ENCODE measurements at regions not wholly inside any gene's neighbourhood (a gene's known extent, or its start where the extent isn't known, plus 50 kb on each side); places are given as distances from the start of the nearest gene placed in this dataset.
"Not testable (repeated sequence)": the region's sequence is repeated elsewhere in the genome, so short reads cannot be mapped to it uniquely, and the experiment has no call there.

- no peak overlapping the region for H3K4me3 ChIP-seq (ENCODE audit: low read depth, poor library complexity, severe bottlenecking)
- intact Hi-C loops (cut with DNase I; ENCODE audit: low total_unique reads): no loop called here
- TF ChIP-seq POLR2A (IDR thresholded peaks at IDR 0.05): no peak
- no peak for TF ChIP-seq CTCF (IDR thresholded peaks at IDR 0.05)
- 52 to 56% methylated on average over 4 of the region's 4 CpGs for WGBS, 2 donors
- DNase-seq (ENCODE audit: low spot score in 2 of 2): no peak
Measured at GRCh38 chr15:45812200-45812599, 177.4 kb downstream of the SQOR start.

DNA sequence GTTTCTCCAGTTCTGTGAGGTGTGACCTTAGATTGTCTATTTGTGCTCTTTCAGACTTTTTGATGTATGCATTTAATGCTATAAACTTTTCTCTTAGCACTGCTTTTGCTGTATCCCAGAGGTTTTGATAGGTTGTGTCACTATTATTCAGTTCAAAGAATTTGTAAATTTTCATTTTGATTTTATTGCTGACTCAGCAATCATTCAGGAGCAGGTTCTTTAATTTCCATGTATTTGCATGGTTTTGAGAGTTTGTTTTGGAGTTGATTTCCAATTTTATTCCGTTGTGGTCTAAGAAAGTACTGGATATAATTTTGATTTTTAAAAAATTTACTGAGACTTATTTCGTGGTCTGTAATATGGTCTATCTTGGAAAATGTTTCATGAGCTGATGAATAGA lies 182.7 kb downstream of the SQOR start:
- intact Hi-C loops (cut with DNase I; ENCODE audit: low total_unique reads): not testable (repeated sequence)
- WGBS, 2 donors: 64 to 87% methylated on average over 2 of the region's 2 CpGs

GRCh38 chr15:45821390-45821789 lies 186.6 kb downstream of the SQOR start:
- TF ChIP-seq POLR2A (IDR thresholded peaks at IDR 0.05): no peak
- TF ChIP-seq CTCF (IDR thresholded peaks at IDR 0.05): no peak
- DNase-seq (ENCODE audit: low spot score in 2 of 2): no peak
- H3K4me3 ChIP-seq (ENCODE audit: low read depth, poor library complexity, severe bottlenecking): no peak overlapping the region
- WGBS, 2 donors: 76 to 78% methylated on average over 3 of the region's 3 CpGs
- intact Hi-C loops (cut with DNase I; ENCODE audit: low total_unique reads): no loop called here

More for the DNA sequence above, 182.7 kb downstream of the SQOR start:
- DNase-seq (ENCODE audit: low spot score in 2 of 2); H3K4me3 ChIP-seq (ENCODE audit: low read depth, poor library complexity, severe bottlenecking): not testable (repeated sequence)

DNA sequence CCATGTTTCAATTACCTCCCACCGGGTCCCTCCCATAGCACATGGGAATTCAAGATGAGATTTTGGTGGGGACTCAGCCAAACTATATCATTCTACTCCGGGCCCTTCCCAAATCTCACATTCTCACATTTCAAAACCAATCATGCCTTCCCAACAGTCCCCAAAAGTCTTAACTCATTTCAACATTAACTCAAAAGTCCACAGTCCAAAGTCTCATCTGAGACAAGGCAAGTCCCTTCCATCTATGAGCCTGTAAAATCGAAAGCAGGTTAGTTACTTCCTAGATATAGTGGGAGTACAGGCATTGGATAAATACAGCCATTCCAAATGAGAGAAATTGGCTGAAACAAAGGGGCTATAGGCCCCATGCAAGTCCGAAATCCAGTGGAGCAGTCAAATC lies 188.1 kb downstream of the SQOR start:
- H3K4me3 ChIP-seq (ENCODE audit: low read depth, poor library complexity, severe bottlenecking); DNase-seq (ENCODE audit: low spot score in 2 of 2); intact Hi-C loops (cut with DNase I; ENCODE audit: low total_unique reads): not testable (repeated sequence)
- 84 to 86% methylated on average over 4 of the region's 4 CpGs for WGBS, 2 donors

- TF ChIP-seq POLR2A (IDR thresholded peaks at IDR 0.05) (no peak), CTCF (IDR thresholded peaks at IDR 0.05) (no peak)
- intact Hi-C loops (cut with DNase I; ENCODE audit: low total_unique reads): no loop called here
- DNase-seq (ENCODE audit: low spot score in 2 of 2): no peak
- 53 to 68% methylated on average over 4 of the region's 4 CpGs for WGBS, 2 donors
- H3K4me3 ChIP-seq (ENCODE audit: low read depth, poor library complexity, severe bottlenecking): no peak overlapping the region
Measured at GRCh38 chr15:45827275-45827674, 192.4 kb downstream of the SQOR start.

- TF ChIP-seq POLR2A (IDR thresholded peaks at IDR 0.05): no peak
- no peak for TF ChIP-seq CTCF (IDR thresholded peaks at IDR 0.05)
- WGBS, 2 donors: 78 to 80% methylated on average over 4 of the region's 4 CpGs
- intact Hi-C loops (cut with DNase I; ENCODE audit: low total_unique reads): no loop called here
- H3K4me3 ChIP-seq (ENCODE audit: low read depth, poor library complexity, severe bottlenecking): no peak overlapping the region
- no peak for DNase-seq (ENCODE audit: low spot score in 2 of 2)
Measured at GRCh38 chr15:45827766-45828165, 192.9 kb downstream of the SQOR start.

GRCh38 chr15:45829336-45830153 lies 194.7 kb downstream of the SQOR start:
- no peak overlapping the region for H3K4me3 ChIP-seq (ENCODE audit: low read depth, poor library complexity, severe bottlenecking)
- intact Hi-C loops (cut with DNase I; ENCODE audit: low total_unique reads): no loop called here
- no peak for TF ChIP-seq POLR2A (IDR thresholded peaks at IDR 0.05)
- TF ChIP-seq CTCF (IDR thresholded peaks at IDR 0.05): no peak
- WGBS, 2 donors: 60 to 62% methylated on average over 8 to 12 of the region's 15 CpGs
- no peak for DNase-seq (ENCODE audit: low spot score in 2 of 2)

Measured in lower leg skin (tissue), 4 donors.